ENCODE measurements at regions not wholly inside any gene's neighbourhood (a gene's known extent, or its start where the extent isn't known, plus 50 kb on each side); places are given as distances from the start of the nearest gene placed in this dataset.

GRCh38 chr2:193506035-193506434 lies 1311.3 kb upstream of the TMEFF2 start:
- TF ChIP-seq CTCF (IDR thresholded peaks at IDR 0.05; ENCODE audit: control extremely low read depth in 1 of 3, insufficient read depth in 1 of 3, low read depth in 1 of 3, low read length in 3 of 3) (no peak), EZH2 (IDR thresholded peaks at IDR 0.05; ENCODE audit: low read depth, low read length, severe bottlenecking) (no peak), CHD1 (IDR thresholded peaks at IDR 0.05; ENCODE audit: low read depth, low read length) (no peak), POLR2AphosphoS5 (IDR thresholded peaks at IDR 0.05; ENCODE audit: low read depth, low read length) (no peak), RFX5 (IDR thresholded peaks at IDR 0.05; ENCODE audit: borderline replicate concordance, low read depth, low read length) (no peak), EP300 (IDR thresholded peaks at IDR 0.05; ENCODE audit: borderline replicate concordance in 1 of 2, low read depth in 2 of 2, low read length in 2 of 2) (no peak), SUZ12 (IDR thresholded peaks at IDR 0.05; ENCODE audit: low read length) (no peak)
